ENCODE measurements at regions not wholly inside any gene's neighbourhood (a gene's known extent, or its start where the extent isn't known, plus 50 kb on each side); places are given as distances from the start of the nearest gene placed in this dataset.

GRCh38 chr10:118534136-118534535 is 61.3 kb downstream of the PRLHR start:
- TF ChIP-seq POLR2A (IDR thresholded peaks at IDR 0.05) (no peak), CTCF (IDR thresholded peaks at IDR 0.05) (no peak)
